CD4-positive, alpha-beta T cell treated with Interleukin-4 for 1 hour (primary cell): ENCODE measurements at regions not wholly inside any gene's neighbourhood (a gene's known extent, or its start where the extent isn't known, plus 50 kb on each side); places are given as distances from the start of the nearest gene placed in this dataset.
"Not testable (repeated sequence)": the region's sequence is repeated elsewhere in the genome, so short reads cannot be mapped to it uniquely, and the experiment has no call there.

Experiments
- DNase-seq, 2 donors: peaks; one replicate each; pipeline ENCODE4 v3.0.0-alpha.2; 2020 to 2022

DNA sequence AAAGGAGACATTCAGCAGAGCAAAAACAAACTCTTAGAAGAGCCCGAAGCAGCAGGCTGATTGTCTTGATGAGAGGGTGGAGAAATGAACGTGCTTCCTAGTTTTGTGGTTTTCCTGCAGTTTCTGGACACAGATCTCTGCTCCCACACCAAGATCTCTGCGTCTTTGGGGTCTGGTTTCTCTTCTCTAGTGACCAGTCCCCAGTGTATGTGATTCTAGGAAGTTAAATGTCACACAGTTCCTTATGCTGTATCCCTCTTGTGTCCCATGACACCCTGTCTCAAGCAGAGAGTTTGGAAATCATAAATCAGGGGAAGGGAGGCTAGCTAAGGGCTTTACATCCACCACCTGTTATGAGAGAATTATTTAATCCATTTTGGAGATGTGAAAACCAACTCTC lies 55.4 kb upstream of the KLF14 start:
- no peak for DNase-seq

- DNase-seq: no peak
Measured at GRCh38 chr7:130791746-130792145, 57.7 kb upstream of the KLF14 start.

DNA sequence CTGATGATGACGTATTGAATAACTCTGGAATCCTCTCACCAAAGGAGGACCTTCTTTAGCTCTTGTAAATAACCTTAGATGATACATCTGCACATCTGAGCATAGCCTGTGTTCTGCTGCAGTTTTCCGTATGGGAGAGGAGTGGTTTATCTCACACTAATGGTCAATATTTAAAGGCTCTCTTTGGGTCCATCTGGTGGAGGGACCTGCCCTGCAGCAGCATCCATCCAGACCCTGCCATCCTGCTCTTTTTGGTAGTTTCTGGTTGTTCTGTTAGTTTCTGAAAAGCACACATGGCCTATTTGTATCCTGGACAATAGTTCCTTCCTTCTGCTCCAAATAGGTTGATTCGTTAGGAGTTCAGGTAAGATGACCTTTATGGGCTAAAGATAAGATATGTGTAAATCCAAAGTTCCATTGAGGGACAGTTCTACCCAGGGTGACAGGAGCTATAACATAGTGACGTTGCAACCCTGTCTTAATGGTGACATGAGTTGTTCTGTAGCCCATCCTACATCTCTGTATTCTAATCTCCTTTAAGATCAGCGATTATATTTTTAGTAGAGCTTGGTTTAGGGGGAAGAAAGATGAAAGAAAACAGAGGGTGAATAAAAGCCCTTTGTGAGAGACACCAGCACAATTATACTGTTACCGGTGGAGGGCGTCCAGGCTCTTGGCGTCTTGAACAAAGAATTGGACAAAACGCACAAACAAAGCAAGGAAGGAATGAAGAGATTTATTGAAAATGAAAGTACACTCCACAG lies 60.0 kb upstream of the KLF14 start:
- no peak for DNase-seq

DNA sequence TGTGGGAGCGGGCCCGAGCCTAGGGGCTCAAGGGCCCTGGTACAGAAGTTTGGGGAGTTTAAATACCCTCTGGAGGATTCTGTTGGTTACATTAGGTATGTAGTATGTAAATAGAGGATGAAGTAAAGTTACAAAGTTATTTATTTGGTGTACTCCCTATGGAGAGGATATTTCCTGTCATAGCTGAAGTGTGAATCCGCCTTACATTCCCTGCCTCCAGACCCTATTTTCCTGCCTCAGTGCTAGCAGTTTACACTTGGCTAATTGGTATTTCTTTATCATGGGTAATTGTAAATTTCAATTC lies 60.6 kb upstream of the KLF14 start:
- DNase-seq: no peak

DNA sequence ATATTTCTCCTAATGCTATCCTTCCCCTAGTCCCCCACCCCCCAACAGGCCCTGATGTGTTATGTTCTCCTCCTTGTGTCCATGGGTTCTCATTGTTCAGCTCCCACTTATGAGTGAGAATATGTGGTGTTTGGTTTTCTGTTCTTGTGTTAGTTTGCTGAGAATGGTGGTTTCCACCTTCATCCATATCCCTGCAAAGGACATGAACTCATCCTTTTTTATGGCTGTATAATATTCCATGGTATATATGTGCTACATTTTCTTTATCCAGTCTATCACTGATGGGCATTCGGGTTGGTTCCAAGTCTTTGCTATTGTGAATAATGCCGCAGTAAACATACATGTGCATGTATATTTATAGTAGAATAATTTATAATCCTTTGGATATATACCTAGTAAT lies 62.4 kb upstream of the KLF14 start:
- DNase-seq: not testable (repeated sequence)

GRCh38 chr7:130803127-130803526 lies 69.1 kb upstream of the KLF14 start:
- no peak for DNase-seq

GRCh38 chr7:130804220-130804619 lies 70.2 kb upstream of the KLF14 start:
- DNase-seq: no peak

DNA sequence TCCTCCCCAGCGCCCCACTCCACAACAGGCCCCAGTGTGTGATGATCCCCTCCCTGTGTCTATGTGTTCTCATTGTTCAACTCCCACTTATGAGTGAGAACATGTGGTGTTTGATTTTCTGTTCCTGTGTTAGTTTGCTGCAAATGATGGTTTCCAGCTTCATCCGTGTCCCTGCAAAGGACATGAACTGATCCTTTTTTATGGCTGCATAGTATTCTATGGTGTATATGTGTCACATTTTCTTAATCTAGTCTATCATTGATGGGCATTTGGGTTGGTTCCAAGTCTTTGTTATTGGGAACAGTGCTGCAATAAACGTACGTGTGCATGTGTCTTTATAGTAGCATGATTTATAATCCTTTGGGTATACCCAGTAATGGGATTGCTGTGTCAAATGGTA lies 78.8 kb upstream of the KLF14 start:
- DNase-seq: not testable (repeated sequence)

DNA sequence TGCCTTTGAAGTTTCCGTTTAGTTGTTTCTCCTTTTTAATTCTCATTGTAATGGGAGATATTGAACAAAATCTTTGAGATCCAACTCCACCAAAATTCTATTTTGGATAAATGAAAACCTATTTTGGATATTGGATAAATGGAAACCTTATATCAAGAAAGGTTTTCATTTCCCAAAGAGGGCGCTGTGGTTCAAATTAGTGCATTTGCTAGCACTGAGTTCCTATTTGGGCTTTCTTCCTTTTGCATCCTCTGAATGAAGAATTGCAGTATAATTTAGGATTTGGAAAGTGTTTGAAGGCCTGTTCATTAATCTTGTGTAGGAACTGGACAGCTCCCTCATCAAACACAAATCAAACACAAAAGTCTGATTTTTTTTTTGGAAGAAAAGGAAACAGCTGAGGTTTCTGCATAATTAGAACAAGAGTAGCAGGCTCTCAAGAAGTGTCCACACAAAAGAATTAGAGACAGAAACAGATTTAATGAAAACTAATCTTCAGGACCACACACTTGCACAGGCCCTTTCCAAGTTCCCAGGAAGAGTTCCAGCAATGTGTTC lies 80.8 kb upstream of the KLF14 start:
- peak in 1 of 2 donors; percentile 8 for DNase-seq

DNA sequence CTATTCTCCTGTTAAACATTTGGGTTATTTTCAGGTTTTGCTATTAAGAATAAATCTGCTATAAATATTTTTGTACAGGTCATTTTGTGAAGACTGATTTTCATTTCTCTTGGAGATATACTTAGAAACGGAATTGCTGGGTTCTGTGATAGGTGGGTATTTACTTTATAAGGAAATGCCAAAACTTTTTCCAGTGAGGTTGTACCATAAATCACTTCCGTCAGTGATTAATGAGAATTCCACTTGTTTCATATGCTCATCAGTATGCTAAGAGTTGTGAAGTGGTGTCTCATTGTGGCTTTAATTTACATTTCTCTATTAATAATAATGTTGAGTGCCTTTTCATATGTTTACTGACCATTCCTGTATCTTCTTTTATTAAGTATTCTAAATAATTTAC lies 84.0 kb upstream of the KLF14 start:
- DNase-seq: no peak

DNA sequence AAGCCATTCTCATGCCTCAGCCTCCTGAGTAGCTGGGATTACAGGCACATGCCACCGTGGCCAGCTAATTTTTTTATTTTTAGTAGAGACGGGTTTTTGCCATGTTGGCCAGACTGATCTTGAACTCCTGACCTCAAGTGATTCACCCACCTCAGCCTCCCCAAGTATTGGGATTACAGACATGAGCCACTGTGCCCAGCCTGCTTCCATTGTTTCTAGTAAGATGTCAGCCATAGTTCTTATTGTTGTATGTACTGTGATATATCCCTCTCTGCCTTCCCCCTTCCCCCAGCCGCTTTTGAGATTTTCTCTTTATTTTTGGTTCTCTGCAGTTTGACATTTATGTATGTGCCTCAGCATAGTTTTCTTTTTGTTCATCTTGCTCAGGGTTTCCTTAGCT lies 87.9 kb upstream of the KLF14 start:
- no peak for DNase-seq

- DNase-seq: no peak
Measured at GRCh38 chr7:130822642-130823041, 88.6 kb upstream of the KLF14 start.

DNA sequence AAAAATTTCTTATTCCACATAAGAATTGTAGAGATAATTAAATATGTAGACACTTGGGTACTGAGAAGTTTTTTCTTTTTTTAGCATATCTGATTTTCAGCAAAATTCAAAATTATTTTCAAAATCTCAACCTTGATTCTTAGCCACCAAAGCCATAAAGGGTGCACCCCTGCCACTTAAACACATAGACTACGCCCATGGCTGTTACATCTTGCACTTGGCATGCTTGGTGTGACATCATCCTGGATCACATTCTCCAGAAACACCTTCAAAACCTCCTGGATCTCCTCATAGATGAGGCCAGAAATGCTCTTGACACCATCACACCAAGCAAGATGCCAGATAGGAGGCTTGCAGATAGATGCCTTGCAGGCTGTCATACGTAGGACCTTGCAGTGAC lies 89.1 kb upstream of the KLF14 start:
- DNase-seq: no peak

GRCh38 chr7:130825819-130826218 lies 91.8 kb upstream of the KLF14 start:
- no peak for DNase-seq

- DNase-seq: no peak
Measured at GRCh38 chr7:130829415-130829814, 95.4 kb upstream of the KLF14 start.

DNA sequence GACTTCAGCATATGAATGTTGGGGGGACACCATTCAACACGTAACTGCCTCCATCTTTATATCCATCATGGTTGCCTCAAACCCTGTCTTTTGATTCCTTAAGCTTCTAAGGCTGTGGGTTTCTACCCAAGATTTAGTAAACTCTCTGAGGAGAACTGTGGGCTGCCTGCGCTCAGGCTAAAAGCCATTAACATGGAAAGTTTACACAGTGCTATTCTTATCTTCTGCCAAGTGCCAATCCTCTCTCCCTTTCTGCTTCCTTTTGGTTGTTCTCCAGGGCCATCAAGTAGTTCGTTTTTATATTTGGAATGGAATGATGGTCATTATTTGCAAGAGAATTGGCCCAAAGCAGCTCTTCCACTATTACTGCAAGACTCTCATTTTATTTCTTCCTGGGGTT lies 97.3 kb upstream of the KLF14 start:
- no peak for DNase-seq

GRCh38 chr7:130831817-130832481 lies 97.9 kb upstream of the KLF14 start:
- DNase-seq: peak in 1 of 2 donors; percentile 45

GRCh38 chr7:130838738-130839137 lies 104.7 kb upstream of the KLF14 start:
- DNase-seq: no peak

- DNase-seq: no peak
Measured at GRCh38 chr7:130840599-130840998, 106.6 kb upstream of the KLF14 start.

DNA sequence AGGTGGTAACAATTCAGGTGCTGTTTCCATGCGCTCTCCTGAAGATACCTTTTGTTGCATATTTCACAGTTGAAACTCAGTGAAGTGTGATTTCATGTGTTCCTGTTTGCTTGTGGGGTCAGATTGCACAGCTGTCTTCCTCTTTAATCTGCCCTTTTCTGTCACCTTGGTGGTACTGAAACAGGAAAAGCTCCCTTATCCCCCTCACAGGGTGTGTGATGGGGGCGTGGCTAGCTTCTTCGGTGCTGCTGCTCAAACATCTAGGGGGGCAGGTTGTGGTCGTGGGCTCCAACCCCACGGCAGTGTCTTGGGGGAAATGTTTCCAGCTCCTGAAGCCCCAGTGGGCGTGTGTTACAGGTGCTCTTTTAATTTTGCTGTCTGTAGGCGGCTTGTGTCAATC lies 107.4 kb upstream of the KLF14 start:
- DNase-seq: no peak

- DNase-seq: no peak
Measured at GRCh38 chr7:130843703-130844102, 109.7 kb upstream of the KLF14 start.

DNA sequence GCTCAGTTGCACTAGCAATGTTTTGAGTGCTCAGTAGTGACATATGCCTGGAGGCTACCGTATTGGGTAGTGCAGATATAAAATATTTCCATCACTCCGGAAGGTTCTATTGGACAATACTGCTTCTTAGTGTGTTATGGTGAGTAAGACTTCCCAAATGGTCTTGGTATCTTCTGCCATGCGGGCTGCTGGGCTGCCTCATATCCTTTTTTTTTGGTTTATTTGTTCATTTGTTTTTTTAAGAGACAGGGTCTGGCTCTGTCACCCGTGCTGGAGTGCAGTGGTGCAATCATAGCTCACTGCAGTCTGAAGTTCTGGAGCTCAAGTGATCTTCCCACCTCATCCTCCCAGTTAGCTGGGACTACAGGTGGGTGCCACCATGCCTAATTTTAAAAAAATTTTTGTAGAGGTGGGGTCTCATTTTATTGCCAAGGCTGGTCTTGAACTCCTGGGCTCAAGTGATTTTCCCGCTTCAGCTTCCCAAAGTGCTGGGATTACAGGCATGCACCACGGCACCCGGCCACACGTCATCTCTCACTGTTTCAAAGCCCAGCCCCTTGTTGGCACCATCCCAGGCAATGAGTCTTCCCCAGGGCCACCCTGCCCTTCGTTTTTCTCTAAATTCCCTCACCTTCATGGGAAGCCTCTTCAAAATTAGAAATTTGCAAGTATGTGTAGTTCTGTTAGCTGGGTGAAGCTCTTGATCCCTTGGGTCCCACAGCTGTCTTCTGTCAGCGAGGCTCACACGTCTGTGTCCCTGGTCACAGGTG lies 111.0 kb upstream of the KLF14 start:
- DNase-seq: no peak

DNA sequence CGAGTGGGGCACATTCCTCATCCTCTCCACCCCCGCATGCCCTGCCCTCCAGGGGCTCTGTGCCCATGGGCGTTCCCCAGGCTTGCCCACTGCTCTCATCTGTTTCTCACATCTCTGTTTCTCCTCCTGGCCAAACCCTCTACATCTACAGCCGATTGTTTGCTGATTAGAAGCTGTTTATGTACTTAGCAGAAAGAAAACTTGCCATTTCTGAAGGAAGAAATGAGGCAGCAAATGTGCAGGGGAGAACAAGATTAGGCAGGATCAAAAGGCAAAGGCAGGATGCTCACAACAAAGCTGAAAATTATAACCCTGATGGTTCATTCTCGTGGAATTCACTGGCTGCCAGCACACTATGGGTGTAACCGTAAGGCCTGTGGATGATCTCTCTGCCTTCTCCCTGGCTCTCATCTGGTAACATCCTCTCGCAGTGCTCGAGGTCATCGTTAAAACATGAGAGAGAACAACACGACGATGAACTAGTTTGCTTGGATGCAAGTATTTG lies 111.6 kb upstream of the KLF14 start:
- DNase-seq: no peak

DNA sequence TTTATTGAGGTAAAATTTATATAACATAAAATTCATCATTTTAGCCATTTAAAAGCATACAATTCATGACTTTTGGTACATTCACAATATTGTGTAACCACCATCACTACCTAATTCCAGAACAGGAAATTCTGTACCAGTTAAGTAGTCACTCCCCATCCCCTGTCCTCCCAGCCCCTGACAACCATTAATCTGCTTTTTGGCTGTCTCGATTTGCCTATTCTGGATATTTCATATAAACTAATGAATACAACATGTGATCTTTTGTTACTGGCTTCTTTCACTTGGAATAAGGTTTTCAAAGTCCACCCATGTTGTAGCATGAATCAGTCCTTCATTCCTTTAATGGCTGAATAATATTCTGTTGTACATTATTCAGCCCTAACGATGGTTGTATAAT lies 115.6 kb upstream of the KLF14 start:
- no peak for DNase-seq
